Chondrocyte (in vitro differentiated cells): ENCODE measurements at regions not wholly inside any gene's neighbourhood (a gene's known extent, or its start where the extent isn't known, plus 50 kb on each side); places are given as distances from the start of the nearest gene placed in this dataset.

Source experiments
- DNase-seq: peaks from one replicate; pipeline ENCODE4 v3.0.0; 2021; ENCODE audit warnings: mixed read lengths, low spot score
- H3K27ac Mint-ChIP-seq: one replicate; pipeline ENCODE4 v1.8.0; 2021; ENCODE audit warnings: mild to moderate bottlenecking, moderate library complexity, mixed read lengths; ENCODE audit not compliant: unreplicated experiment
- H3K27me3 Mint-ChIP-seq: 2 replicates; pipeline ENCODE4 v1.8.0; 2021; ENCODE audit warnings: low read depth, mixed read lengths
- H3K36me3 Mint-ChIP-seq: 2 replicates; pipeline ENCODE4 v1.8.0; 2021; ENCODE audit warnings: low read depth, mixed read lengths
- H3K4me1 Mint-ChIP-seq: 2 replicates; pipeline ENCODE4 v1.8.0; 2021; ENCODE audit warnings: low read depth, mild to moderate bottlenecking, mixed read lengths
- H3K4me3 Mint-ChIP-seq: one replicate; pipeline ENCODE4 v1.8.0; 2021; ENCODE audit warnings: mild to moderate bottlenecking, moderate library complexity, mixed read lengths; ENCODE audit not compliant: unreplicated experiment
- H3K9me3 Mint-ChIP-seq: 2 replicates; pipeline ENCODE4 v1.8.0; 2021; ENCODE audit warnings: low read depth, mixed read lengths
- TF ChIP-seq, protein P1 (sequence below): fragments of 200-600 bp; sonication (generic); IDR thresholded peaks from 2 replicates; pipeline ENCODE4 v1.5.0; 2021; ENCODE audit warnings: antibody characterized with exemption, mild to moderate bottlenecking, moderate library complexity

DNA sequence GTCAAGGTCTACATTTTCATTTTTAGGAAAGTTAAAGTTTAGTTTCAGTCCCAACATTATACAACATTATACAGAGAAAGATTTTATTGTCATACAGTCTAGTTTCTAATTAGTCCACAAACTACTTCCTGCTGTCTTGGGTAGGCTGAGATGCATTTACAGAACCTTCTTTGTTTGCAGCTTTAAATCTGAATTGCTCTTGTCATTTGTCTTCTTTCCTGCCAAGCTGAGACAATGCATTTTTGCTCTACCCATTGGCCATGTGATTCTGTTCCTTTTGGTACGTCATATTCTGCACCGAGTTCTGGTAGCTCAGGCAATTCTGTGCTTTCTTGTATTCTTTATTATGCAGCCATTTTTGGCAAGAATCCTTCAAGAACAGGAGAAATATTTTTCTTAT is 228.5 kb downstream of the ATP23 start:
- peaks cover 17% of the 10 kb centered on the region for H3K4me1 Mint-ChIP-seq

DNA sequence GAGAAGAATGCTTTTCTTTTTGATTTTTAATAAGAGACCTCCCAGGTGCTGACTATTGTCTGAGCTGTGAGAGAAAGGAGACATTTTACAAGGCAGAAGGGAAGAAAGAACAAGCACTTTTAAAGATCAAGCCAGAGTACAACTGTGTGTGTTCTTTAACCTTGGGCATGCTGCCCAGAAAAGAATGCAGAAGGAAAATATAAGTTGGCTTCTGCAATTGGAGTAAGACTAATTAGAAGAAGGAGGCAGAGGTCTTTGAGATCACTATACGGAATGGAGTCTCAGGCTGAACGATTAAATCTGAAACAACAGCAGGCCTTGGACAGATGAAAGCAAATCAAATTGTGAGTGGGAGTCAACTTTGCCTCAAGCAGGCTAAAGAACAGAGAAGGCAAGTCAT is 230.5 kb downstream of the ATP23 start:
- peaks cover 3% of the 10 kb centered on the region for H3K27me3 Mint-ChIP-seq
- H3K36me3 Mint-ChIP-seq, result no peaks in the 10 kb centered on the region
- H3K4me3 Mint-ChIP-seq, result no peak overlapping the region
- DNase-seq, result no peak
- H3K27ac Mint-ChIP-seq, result peak overlapping the region; percentile 53
- TF ChIP-seq, protein P1, sequence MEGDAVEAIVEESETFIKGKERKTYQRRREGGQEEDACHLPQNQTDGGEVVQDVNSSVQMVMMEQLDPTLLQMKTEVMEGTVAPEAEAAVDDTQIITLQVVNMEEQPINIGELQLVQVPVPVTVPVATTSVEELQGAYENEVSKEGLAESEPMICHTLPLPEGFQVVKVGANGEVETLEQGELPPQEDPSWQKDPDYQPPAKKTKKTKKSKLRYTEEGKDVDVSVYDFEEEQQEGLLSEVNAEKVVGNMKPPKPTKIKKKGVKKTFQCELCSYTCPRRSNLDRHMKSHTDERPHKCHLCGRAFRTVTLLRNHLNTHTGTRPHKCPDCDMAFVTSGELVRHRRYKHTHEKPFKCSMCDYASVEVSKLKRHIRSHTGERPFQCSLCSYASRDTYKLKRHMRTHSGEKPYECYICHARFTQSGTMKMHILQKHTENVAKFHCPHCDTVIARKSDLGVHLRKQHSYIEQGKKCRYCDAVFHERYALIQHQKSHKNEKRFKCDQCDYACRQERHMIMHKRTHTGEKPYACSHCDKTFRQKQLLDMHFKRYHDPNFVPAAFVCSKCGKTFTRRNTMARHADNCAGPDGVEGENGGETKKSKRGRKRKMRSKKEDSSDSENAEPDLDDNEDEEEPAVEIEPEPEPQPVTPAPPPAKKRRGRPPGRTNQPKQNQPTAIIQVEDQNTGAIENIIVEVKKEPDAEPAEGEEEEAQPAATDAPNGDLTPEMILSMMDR, result no peak
- H3K9me3 Mint-ChIP-seq, result no peaks in the 10 kb centered on the region
- peaks cover 17% of the 10 kb centered on the region for H3K4me1 Mint-ChIP-seq

More for the DNA sequence above, 228.5 kb downstream of the ATP23 start:
- DNase-seq, result no peak
- Mint-ChIP-seq H3K36me3 (no peaks in the 10 kb centered on the region), H3K9me3 (no peaks in the 10 kb centered on the region), H3K27me3 (no peaks in the 10 kb centered on the region), H3K27ac (no peak overlapping the region), H3K4me3 (no peak overlapping the region)
- TF ChIP-seq, protein P1, result no peak

DNA sequence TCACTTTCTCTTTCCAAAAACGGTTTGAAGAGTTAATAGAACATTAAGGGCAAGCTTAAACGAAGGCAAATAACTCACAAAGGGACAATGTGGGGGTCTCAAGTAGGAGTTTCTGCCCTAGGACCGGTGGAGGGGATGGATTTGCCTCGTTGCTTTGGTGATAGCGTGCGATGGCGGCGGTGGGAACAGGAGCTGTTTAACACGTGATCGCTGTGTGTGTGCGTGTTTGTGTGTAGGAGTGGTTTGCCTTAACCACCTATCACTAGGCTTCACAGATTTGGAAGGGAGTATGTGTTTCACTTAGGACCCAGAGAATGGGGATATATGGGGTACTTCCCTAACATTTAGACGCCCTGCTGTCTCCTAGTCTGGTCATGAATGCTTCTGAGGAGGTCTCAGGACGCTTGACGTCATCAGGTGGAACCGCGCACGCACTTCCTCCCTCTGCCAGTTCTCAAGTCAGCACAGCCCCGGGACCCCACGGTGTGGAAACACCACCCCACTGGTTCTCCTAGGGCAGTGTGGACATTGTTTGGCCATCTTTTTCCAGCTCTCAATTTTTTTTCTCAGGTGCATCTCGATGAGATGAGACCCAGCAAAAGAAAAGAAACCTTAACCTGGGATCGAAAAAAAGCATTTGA is 231.2 kb downstream of the ATP23 start:
- peaks cover 3% of the 10 kb centered on the region for H3K27me3 Mint-ChIP-seq
- H3K36me3 Mint-ChIP-seq, result no peaks in the 10 kb centered on the region
- DNase-seq, result no peak
- peaks cover 17% of the 10 kb centered on the region for H3K4me1 Mint-ChIP-seq
- H3K27ac Mint-ChIP-seq, result no peak overlapping the region
- H3K4me3 Mint-ChIP-seq, result no peak overlapping the region
- H3K9me3 Mint-ChIP-seq, result no peaks in the 10 kb centered on the region
- TF ChIP-seq, protein P1, result no peak

DNA sequence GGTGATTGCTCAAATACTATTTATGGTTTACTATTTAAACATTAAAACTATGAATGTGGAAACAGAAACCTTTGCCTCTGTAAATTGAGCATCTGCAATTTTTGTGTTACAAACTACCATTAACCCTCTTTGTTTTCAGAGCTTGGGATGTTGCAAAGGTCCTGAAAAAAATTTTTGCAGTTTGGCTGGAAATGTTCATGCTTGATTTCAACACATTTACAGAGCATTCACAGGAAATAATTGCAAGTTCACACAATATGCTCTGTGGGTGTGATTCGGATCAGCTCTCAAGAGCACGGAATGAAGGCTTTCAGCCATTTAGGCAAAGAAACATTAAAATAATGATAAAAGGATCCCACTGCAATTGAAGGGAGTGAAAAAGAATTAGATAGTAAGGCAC is 232.9 kb downstream of the ATP23 start:
- TF ChIP-seq, protein P1, result no peak
- H3K9me3 Mint-ChIP-seq, result no peaks in the 10 kb centered on the region
- DNase-seq, result no peak
- H3K27ac Mint-ChIP-seq, result no peak overlapping the region
- no peaks in the 10 kb centered on the region for H3K36me3 Mint-ChIP-seq
- peaks cover 17% of the 10 kb centered on the region for H3K4me1 Mint-ChIP-seq
- peaks cover 4% of the 10 kb centered on the region for H3K27me3 Mint-ChIP-seq
- no peak overlapping the region for H3K4me3 Mint-ChIP-seq

DNA sequence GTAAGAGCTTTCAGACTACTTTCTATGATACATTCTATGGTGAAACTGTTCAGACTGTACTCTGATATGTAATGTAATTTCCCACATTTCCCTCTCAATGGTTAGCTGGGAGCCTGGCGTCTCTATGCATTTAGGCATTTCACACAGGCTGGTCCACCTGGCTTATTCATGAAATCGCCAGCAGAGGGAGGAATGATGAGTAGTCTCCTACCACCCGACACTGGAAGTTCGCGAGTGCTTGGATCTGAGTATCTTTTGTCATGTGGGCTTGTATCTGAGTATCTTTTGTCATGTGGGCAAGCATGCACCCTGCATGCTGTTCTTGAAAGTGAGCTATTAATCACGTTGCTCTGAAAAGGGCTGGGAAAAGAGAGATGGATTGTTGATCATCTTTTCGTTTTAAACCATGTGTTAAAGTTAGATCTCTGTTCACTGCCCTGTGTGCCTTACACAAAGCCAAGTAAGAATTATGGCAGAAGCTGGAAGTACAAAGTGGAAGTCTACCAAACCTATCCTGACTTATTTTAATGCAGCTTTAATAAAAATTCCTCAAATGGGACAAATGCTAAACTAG is 235.0 kb downstream of the ATP23 start:
- TF ChIP-seq, protein P1, result peak; percentile 78
- H3K27me3 Mint-ChIP-seq, result peaks cover 4% of the 10 kb centered on the region
- H3K27ac Mint-ChIP-seq, result peak overlapping the region; percentile 32
- peaks cover 17% of the 10 kb centered on the region for H3K4me1 Mint-ChIP-seq
- no peaks in the 10 kb centered on the region for H3K36me3 Mint-ChIP-seq
- H3K9me3 Mint-ChIP-seq, result no peaks in the 10 kb centered on the region
- no peak overlapping the region for H3K4me3 Mint-ChIP-seq
- DNase-seq, result no peak
